Muscle layer of colon (tissue), 2 donors: ENCODE measurements at regions not wholly inside any gene's neighbourhood (a gene's known extent, or its start where the extent isn't known, plus 50 kb on each side); places are given as distances from the start of the nearest gene placed in this dataset.

Source experiments
- H3K27ac ChIP-seq: one replicate; pipeline ENCODE4 v1.7.0; 2013; ENCODE audit warnings: low read depth, mild to moderate bottlenecking, low read length, moderate library complexity
- H3K27me3 ChIP-seq, 2 donors: one replicate each; pipeline ENCODE4 v1.7.0; 2013; ENCODE audit warnings: low read length in 2 of 2, mild to moderate bottlenecking in 2 of 2; ENCODE audit not compliant: insufficient read depth in 2 of 2, control insufficient read depth in 1 of 2
- H3K36me3 ChIP-seq: one replicate; pipeline ENCODE4 v1.7.0; 2013; ENCODE audit warnings: mild to moderate bottlenecking, low read length; ENCODE audit not compliant: insufficient read depth
- H3K4me1 ChIP-seq: one replicate; pipeline ENCODE4 v1.7.0; 2013; ENCODE audit warnings: mild to moderate bottlenecking, low read length; ENCODE audit not compliant: insufficient read depth
- H3K4me3 ChIP-seq, 2 donors: one replicate each; pipeline ENCODE4 v1.7.0; 2013; ENCODE audit warnings: low read length in 2 of 2, low read depth in 1 of 2, mild to moderate bottlenecking in 1 of 2, moderate library complexity in 1 of 2
- H3K9ac ChIP-seq: one replicate; pipeline ENCODE4 v1.7.0; 2013; ENCODE audit warnings: low read length
- H3K9me3 ChIP-seq: one replicate; pipeline ENCODE4 v1.7.0; 2013; ENCODE audit warnings: mild to moderate bottlenecking, low read length
- donor health status: abdominal sarcoma.
- donor health status: Adenocarcinoma of cecum.

GRCh38 chr13:107104631-107105030 is 536.7 kb upstream of the ARGLU1 start:
- H3K4me3 ChIP-seq, result no peak overlapping the region
- H3K9ac ChIP-seq, result no peak overlapping the region
- H3K36me3 ChIP-seq, result no peaks in the 10 kb centered on the region
- peaks cover under 1% of the 10 kb centered on the region for H3K9me3 ChIP-seq
- no peaks in the 10 kb centered on the region for H3K27me3 ChIP-seq
- H3K27ac ChIP-seq, result no peak overlapping the region
- H3K4me1 ChIP-seq, result no peaks in the 10 kb centered on the region

- Histone ChIP-seq H3K4me3 (no peak overlapping the region), H3K27me3 (no peaks in the 10 kb centered on the region), H3K4me1 (no peaks in the 10 kb centered on the region), H3K36me3 (no peaks in the 10 kb centered on the region), H3K9ac (no peak overlapping the region), H3K27ac (no peak overlapping the region), H3K9me3 (no peaks in the 10 kb centered on the region)
Observed at GRCh38 chr13:107102676-107103075, 534.7 kb upstream of the ARGLU1 start.

GRCh38 chr13:107099661-107100060 is 531.7 kb upstream of the ARGLU1 start:
- no peaks in the 10 kb centered on the region for H3K9me3 ChIP-seq
- no peak overlapping the region for H3K27ac ChIP-seq
- H3K4me1 ChIP-seq, result no peaks in the 10 kb centered on the region
- no peak overlapping the region for H3K9ac ChIP-seq
- no peaks in the 10 kb centered on the region for H3K36me3 ChIP-seq
- no peak overlapping the region for H3K4me3 ChIP-seq
- H3K27me3 ChIP-seq, result no peaks in the 10 kb centered on the region

GRCh38 chr13:107097916-107098315 is 530.0 kb upstream of the ARGLU1 start:
- Histone ChIP-seq H3K4me3 (no peak overlapping the region), H3K36me3 (no peaks in the 10 kb centered on the region), H3K9ac (no peak overlapping the region), H3K9me3 (no peaks in the 10 kb centered on the region), H3K4me1 (no peaks in the 10 kb centered on the region), H3K27ac (no peak overlapping the region), H3K27me3 (no peaks in the 10 kb centered on the region)

GRCh38 chr13:107095876-107096275 is 527.9 kb upstream of the ARGLU1 start:
- H3K9me3 ChIP-seq, result no peaks in the 10 kb centered on the region
- no peak overlapping the region for H3K9ac ChIP-seq
- H3K27me3 ChIP-seq, result no peaks in the 10 kb centered on the region
- H3K27ac ChIP-seq, result no peak overlapping the region
- H3K36me3 ChIP-seq, result no peaks in the 10 kb centered on the region
- H3K4me1 ChIP-seq, result no peaks in the 10 kb centered on the region
- no peak overlapping the region for H3K4me3 ChIP-seq

GRCh38 chr13:107091861-107092260 is 523.9 kb upstream of the ARGLU1 start:
- Histone ChIP-seq H3K9me3 (no peaks in the 10 kb centered on the region), H3K36me3 (no peaks in the 10 kb centered on the region), H3K9ac (no peak overlapping the region), H3K4me3 (no peak overlapping the region), H3K27ac (no peak overlapping the region), H3K4me1 (no peaks in the 10 kb centered on the region), H3K27me3 (no peaks in the 10 kb centered on the region)

- Histone ChIP-seq H3K27ac (no peak overlapping the region), H3K9ac (no peak overlapping the region), H3K36me3 (no peaks in the 10 kb centered on the region), H3K4me1 (no peaks in the 10 kb centered on the region), H3K9me3 (no peaks in the 10 kb centered on the region), H3K4me3 (no peak overlapping the region), H3K27me3 (no peaks in the 10 kb centered on the region)
Observed at GRCh38 chr13:107091428-107091827, 523.5 kb upstream of the ARGLU1 start.

GRCh38 chr13:107088061-107088460 is 520.1 kb upstream of the ARGLU1 start:
- H3K4me3 ChIP-seq, result no peak overlapping the region
- H3K27me3 ChIP-seq, result no peaks in the 10 kb centered on the region
- no peaks in the 10 kb centered on the region for H3K4me1 ChIP-seq
- no peak overlapping the region for H3K27ac ChIP-seq
- no peaks in the 10 kb centered on the region for H3K36me3 ChIP-seq
- H3K9me3 ChIP-seq, result no peaks in the 10 kb centered on the region
- H3K9ac ChIP-seq, result no peak overlapping the region

GRCh38 chr13:107079423-107080049 is 511.6 kb upstream of the ARGLU1 start:
- no peak overlapping the region for H3K9ac ChIP-seq
- no peaks in the 10 kb centered on the region for H3K4me1 ChIP-seq
- H3K4me3 ChIP-seq, result no peak overlapping the region
- no peaks in the 10 kb centered on the region for H3K9me3 ChIP-seq
- H3K27me3 ChIP-seq, result no peaks in the 10 kb centered on the region
- H3K27ac ChIP-seq, result no peak overlapping the region
- H3K36me3 ChIP-seq, result no peaks in the 10 kb centered on the region

- Histone ChIP-seq H3K4me1 (no peaks in the 10 kb centered on the region), H3K27ac (no peak overlapping the region), H3K9me3 (no peaks in the 10 kb centered on the region), H3K27me3 (no peaks in the 10 kb centered on the region), H3K4me3 (no peak overlapping the region), H3K9ac (no peak overlapping the region), H3K36me3 (no peaks in the 10 kb centered on the region)
Observed at GRCh38 chr13:107078229-107078765, 510.4 kb upstream of the ARGLU1 start.

GRCh38 chr13:107076801-107077200 is 508.9 kb upstream of the ARGLU1 start:
- Histone ChIP-seq H3K27me3 (no peaks in the 10 kb centered on the region), H3K9me3 (no peaks in the 10 kb centered on the region), H3K27ac (no peak overlapping the region), H3K9ac (no peak overlapping the region), H3K4me1 (no peaks in the 10 kb centered on the region), H3K36me3 (no peaks in the 10 kb centered on the region), H3K4me3 (no peak overlapping the region)

- H3K27ac ChIP-seq, result no peak overlapping the region
- no peak overlapping the region for H3K9ac ChIP-seq
- H3K9me3 ChIP-seq, result no peaks in the 10 kb centered on the region
- no peak overlapping the region for H3K4me3 ChIP-seq
- H3K36me3 ChIP-seq, result no peaks in the 10 kb centered on the region
- H3K27me3 ChIP-seq, result no peaks in the 10 kb centered on the region
- H3K4me1 ChIP-seq, result no peaks in the 10 kb centered on the region
Observed at GRCh38 chr13:107075576-107075975, 507.6 kb upstream of the ARGLU1 start.
